SIG-M5 treated with dmso at 0.1 percent for 504 hours (cell line): ENCODE measurements at regions not wholly inside any gene's neighbourhood (a gene's known extent, or its start where the extent isn't known, plus 50 kb on each side); places are given as distances from the start of the nearest gene placed in this dataset.
"Not testable (repeated sequence)": the region's sequence is repeated elsewhere in the genome, so short reads cannot be mapped to it uniquely, and the experiment has no call there.

ENCODE experiments used
- DNase-seq: peaks from one replicate; lab custom pipeline; 2025; ENCODE audit not compliant: unreplicated experiment; lab: John Stamatoyannopoulos, UW

DNA sequence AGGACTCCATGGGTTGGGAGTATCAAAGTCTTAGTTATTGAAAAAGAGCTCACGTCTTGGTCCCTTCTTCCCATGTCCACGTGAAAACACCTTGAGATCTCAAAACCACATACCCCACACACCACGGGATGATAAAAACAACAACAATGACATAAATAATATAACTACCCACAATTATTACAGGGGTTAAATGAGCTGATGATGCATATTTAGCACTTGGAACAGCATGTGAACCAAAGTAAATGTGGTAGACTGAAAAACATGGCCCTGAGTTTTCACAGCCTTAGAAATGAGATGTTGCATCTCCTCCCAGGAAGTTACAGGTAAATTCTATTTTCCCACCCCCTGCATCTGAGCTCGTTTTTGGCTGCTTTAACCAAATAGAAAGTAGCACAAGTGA is 208.9 kb downstream of the C16orf95 start:
- DNase-seq, result no peak

DNA sequence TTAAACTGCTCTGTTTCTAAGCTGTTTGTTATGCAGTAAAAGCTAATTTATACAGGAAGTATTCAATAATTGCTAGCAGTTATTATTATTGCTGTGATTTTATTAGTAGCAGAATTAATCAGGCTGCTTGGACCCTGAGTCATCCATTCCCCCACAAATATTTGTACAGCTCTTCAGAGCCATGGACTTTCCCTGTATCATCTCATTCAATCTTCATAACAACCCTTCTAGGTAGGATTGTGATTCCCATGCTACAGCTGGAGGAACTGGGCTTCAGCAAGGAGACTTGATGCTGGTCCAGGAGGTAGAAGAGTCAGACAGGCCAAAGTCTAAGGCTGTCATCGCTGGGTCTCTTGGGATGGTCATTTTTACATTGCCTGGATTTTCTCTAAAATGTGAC is 208.3 kb downstream of the C16orf95 start:
- DNase-seq, result no peak

DNA sequence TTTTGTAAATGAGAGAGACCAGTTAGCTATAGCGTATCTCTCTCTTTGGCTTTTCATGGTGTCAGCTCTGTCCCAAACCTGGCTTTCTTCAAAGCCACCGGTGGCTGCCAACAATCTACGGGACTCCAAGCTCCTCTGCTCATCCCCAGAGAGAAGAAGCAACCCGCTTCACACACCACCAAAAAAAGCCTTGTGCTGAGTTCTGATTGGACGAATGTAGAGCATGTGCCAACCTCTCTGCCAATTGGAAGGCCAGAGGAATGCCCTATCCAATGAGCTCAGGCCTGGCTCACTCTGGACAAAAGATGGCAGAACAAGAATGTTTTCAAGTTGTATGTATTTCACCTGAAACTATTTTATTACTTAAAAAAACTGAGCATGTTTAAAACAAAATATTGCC is 202.4 kb downstream of the C16orf95 start:
- no peak for DNase-seq

DNA sequence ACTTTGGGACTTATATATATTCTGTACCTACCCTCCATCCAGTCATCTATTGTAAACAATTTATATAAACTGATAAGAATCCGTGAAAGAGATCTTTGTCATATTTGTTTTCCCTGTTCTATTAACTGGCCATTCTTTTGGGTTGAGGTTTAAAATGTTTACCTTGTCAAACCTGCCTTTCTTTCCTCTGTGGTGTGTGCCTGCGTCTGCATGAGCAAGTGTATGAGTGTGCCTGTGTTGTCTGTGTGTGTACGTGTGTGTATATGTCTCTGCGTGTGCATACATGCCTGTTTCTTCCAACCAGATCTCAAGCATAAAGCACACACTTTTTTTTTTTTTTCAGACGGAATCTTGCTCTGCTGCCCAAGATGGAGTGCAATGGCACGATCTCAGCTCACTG is 201.5 kb downstream of the C16orf95 start:
- DNase-seq, result peak; percentile 1

DNA sequence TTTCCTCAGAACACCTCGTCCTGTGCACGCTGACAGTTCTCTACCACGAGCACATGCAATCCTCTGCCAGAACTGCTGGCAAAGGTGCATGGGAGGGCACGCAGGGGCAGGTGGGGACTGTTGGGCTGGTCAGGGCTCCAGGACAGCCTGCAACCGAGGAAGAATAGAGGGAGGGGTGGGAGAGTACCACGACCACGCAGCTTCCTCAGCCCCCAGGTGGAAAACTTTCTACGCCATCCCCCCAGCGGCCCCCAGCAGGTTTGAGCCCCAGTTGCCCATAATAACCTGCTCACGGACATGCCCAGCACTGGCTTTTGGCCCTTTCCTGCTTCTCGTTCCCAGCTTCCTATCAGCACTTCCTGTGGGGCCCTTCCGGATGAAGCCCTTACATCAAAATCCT is 199.3 kb downstream of the C16orf95 start:
- no peak for DNase-seq

DNA sequence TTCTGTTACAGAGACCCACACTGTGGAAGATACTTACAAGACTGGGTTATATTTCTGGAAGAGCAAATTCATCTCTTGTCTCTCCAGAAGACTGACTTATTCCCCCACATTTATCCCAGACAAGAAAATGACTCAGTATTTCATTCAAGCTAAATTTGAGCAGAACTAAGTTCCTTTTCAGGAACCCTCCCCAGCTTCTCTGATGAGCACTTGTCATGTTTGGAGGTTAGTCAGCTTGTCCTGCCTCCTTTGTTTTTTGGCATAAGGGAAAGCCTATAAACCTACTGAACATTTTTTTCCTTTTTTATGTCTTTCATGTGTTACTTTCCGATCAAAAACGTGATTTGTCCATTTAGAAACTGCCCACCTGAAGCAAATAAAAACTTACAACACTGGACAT is 198.0 kb downstream of the C16orf95 start:
- DNase-seq, result no peak

DNA sequence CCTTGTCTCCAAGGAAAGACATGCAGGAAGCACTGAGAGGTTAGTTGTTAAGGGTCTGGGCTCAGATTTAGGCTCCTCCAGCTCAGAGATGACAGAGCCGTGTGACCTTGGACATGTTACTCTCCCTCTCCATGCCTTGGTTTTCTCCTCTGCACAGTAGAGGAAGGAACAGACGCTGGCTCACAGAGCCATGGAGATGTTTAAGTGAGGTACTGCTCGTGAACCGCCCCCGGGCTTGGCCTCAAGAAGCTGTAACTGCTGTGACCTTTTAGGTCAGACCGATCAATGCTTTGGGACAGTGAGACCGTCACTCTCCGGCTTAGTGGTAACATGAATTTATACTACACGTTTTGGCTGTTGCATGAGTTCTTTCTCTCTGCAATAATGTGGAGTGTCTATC is 197.4 kb downstream of the C16orf95 start:
- no peak for DNase-seq

DNA sequence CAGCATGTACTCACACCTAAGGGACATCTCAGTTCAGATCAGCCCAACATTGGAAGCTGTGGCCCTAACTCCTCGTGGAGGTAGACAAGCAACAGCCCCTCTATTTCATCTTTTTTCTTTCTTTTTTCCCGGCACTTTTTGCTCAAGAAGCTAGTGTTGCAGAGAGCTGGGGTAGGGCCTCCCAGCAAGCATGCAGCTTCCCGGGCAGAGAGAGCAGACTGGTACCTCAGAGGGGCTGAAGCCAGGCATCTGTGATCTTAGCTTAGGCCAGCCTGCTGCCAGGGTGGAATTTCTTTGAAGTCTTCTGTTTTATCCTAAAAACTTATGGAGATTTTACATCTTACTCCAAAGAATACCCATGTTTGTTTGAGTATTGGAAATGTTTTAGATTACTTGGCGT is 195.4 kb downstream of the C16orf95 start:
- no peak for DNase-seq

DNA sequence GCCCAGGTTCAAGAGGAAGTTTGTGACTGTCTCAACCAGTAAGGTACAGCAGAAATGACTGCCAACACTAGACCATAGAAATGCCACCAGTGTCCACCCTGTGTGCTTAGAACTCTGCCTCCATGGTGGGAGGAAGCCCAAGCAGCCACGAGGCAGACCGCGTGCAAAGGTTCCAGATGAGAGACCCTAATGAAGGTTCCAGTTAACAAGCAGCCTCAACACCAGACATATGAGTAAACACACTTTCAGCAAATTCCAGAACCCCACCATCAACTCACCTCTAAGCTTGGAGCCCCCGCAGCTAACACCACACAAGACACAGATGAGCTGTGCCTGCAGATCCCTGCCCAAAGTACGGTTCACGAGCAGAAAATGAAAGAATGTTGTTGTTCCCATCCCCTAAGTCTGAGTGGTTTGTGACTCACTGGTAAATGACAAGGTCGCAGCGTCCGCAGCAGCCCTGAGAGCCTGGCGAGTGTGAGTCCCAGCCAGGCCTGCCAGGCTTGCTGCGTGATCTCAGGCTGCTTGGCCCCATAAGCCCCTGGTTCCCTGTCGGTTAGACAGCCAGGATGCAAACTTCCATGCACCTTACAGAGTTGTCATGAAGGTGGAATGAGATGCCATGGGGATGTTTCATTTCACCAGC is 193.7 kb downstream of the C16orf95 start:
- DNase-seq, result no peak

DNA sequence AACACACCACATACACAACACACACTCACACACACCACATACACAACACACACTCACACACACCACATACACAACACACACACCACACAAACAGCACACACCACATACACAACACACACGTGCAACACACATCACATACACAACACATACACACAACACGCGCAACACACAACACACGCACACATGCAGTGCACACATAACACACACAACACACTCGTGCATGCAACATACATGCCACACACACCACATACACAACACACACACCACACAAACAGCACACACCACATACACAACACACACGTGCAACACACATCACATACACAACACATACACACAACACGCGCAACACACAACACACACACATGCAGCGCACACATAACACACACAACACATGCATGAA is 192.8 kb downstream of the C16orf95 start:
- not testable (repeated sequence) for DNase-seq

DNA sequence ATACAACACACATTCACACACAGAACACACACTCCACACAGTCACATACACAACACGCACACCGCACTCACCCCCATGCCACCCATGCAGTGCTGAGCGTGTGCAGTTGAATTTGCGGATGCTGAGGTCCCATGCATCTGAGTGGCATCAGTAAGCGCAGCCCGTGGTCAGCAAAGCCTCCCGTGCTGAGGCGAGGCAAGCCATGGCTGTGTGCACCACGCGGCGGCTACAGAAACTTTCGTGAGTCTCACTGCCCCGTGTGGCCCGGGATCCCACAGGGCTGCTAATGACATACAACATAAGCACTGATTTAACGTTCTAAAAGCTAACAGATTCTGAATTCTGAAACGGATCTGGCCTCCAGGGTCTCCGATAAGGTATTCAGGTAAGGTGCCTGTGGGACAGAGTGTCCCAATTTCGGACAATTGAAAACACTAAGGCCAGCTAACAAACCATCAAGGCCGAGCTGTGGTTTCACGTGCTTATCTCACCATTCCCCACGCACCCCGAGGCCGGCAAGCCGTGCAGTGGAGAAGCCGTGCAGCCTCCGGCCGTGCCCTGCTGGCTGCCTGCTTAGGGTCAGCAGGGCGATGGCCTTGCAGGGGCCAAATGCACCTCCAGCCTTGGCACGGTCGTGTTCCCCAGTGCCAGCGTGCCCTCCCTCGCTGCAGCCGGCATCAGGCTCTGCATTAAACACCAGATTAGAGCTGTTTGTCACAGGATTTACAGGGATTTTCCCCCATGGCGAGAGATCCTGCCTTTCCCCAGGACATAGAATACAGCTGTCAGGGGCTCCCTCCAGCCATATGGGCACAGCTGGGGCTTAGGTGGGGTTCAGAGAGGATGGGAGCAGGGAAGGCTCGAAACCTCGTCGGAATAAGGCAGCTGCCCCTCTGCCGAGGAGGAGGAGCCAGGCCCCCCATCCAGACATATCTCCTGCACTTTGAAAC is 191.7 kb downstream of the C16orf95 start:
- DNase-seq, result no peak

DNA sequence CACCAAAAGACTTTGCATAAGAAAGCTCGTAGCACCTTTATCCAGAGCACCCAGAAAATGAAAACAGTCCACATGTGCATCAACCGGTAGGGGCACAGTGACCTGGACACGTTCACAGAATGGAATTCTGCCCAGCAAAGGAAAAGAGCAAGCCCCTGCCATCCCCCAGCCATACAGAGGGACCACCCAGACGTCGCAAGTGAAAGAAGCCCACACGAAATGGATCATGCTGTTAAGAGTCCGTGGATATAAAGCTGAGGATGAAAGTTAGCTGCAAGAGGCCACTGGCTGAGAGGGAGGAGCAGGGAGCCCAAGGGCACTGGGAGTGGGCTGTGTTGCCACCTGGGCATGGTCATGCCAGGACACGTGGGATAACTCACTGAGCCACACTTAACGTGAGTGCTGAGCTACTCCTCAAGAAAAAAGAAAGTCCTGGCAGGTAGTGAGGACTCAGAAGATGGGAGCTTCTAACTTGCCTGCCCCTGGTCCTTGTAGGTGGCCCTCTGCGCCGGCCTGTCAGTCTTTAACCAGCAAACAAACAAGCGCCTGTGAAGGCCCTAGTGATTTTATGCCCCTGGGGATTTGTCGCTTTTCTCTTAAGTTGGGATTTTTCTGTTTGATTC is 190.7 kb downstream of the C16orf95 start:
- DNase-seq, result no peak

DNA sequence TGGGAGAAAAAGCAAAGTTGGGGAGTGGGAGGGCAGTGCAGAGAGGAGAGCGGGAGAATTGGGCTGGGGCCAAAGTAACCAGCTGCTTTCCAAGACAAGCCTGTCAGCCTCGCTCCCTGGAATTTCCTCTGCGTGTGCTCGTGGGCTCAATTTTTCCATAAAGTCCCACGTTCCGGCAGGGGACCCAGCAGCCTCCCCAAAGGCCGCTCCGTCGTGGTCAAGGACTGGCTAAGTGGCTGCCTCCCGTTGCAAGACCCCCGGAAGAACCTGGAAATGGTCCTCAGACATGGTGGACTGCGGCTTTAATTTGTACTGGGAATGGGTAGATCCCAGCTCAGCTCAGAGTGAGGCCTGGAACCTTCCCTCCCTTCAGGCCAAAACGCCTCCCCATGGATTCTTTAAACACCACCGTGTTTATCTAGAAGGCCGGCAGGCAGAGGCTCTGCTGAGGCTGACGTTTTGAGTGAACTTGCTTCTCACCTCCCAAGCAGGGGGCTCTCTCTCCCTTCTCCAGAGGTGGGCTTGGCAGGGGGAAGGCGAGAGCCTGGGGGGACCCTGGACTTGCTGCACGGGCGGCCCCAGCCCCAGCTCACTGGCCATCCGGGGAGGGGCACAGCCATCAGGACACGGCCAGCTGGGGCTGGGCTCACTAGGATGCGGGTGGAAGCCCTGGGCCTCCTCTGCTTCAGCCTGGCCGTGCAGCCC is 190.0 kb downstream of the C16orf95 start:
- no peak for DNase-seq

DNA sequence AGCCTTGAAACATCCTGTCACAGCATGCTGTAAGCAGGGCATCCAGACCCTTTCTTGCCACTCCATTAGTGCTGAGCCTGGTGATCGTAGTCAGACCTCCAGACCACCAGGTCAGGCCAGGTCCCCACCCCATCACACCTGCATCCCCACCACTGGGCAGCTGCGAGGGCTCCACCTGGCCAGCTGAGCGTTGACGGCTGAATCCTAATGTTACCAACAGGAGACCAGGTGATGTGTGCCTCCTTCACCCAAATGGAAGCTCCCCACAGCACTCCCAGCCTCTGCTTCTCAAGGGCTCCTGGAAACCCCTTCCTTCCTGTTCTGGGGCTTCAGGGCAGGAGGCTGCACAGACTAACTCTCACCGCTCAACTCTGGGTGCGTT is 189.4 kb downstream of the C16orf95 start:
- no peak for DNase-seq

DNA sequence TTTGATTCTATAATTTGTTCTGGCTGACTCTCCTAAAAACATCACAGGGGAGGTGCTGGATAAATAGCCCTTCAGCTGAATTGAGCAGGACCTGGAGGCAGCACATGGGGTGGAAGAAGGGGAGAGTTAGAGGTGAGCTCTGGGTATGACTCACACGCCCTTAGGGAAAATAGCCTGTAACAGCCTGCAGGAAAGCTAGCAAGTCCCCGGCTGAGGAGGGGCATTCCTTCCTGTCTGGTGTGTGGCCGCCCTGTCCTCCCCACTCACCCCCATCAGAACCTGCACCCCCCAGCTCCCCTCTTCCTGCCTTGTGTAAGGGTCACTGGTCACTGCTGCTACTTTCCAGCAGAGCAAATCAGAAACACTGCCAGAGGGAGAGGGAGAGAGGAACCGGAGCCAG is 187.4 kb downstream of the C16orf95 start:
- peak; percentile 0 for DNase-seq

DNA sequence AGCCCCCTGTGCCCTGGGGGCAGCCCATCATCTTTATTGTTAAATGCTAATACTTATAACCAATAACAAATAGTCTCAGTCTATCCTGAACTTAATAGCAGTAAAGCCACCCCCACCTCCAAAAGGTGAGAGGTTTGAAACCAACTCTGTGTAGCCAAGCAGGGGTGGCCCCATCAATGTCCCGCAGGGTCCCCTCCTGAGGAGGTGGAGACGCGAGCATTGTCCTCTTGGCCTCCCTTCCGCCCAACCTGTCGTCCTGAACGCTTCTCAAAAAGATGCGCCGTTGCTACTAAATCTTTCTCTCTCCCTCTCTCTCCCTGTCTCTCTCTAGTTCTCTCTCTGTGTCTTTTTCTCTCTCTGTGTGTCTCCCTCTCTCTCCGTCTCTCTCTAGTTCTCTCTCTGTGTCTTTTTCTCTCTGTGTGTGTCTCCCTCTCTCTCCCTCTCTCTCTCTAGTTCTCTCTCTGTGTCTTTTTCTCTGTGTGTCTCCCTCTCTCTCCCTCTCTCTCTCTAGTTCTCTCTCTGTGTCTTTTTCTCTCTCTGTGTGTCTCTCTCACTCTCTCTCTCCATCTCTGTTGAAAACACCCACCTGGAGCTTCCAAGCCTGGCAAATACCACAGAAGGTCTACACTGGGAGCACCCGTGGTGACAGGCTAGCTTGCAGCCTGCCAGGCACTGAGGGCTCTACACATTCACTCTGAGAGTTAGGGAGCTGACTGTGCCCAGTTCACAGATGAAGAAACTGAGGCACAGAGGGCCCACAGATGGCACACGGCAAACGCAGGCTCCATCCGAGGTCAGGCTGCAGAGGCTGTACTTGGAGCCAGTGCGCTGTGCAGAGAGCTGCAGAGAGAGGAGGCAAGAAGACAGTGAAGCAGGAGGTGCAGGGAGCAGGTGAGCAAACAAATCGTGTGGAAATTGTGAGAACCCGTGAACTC is 185.9 kb downstream of the C16orf95 start:
- no peak for DNase-seq

DNA sequence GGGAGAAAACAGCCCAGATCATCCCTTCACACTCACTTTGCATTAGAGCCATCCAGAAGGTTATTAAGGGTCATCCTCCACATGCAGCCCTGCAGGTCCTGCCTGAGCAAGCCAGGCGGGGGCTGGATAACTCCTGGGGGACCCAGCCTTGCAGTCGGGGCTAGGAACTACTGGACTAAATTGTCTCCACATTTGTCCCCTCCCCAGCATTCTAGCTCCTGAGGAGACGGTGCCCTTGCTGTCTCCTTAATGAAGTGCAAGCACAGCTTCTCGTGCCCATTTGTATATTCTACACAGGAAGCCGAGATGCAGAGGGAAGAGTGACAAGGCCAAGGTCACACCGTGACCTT is 185.2 kb downstream of the C16orf95 start:
- no peak for DNase-seq

DNA sequence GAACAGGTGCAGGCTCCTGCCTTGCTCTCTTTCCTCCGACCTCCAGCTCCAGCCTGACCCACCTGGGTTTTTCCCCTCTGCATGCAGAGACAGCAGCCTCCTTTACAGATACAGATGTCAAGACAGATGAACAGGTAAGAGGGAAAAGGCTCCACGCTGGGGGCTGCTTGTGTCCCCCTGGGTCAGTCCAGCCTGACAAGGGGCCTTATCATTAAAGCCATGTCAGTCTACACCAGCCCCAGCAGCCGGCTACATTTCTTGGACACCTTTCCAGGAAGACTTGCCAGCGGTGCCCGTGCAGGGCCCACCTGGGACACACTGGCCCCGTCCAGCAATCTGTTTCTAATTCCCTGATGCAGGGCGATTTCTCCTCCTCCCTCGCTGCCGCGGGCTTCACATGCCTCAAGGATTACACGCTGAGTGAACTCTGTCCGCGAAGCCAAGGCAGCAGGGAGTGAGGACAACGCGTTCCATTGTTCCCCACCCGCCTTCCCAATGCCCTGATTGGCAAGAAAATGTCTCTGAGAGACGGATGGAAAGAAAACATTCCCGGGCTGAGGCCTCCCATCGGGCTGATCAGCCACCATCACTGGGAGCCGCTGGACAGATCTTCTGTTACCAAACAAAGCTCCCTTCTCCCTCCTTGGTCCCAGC is 184.7 kb downstream of the C16orf95 start:
- DNase-seq, result no peak

DNA sequence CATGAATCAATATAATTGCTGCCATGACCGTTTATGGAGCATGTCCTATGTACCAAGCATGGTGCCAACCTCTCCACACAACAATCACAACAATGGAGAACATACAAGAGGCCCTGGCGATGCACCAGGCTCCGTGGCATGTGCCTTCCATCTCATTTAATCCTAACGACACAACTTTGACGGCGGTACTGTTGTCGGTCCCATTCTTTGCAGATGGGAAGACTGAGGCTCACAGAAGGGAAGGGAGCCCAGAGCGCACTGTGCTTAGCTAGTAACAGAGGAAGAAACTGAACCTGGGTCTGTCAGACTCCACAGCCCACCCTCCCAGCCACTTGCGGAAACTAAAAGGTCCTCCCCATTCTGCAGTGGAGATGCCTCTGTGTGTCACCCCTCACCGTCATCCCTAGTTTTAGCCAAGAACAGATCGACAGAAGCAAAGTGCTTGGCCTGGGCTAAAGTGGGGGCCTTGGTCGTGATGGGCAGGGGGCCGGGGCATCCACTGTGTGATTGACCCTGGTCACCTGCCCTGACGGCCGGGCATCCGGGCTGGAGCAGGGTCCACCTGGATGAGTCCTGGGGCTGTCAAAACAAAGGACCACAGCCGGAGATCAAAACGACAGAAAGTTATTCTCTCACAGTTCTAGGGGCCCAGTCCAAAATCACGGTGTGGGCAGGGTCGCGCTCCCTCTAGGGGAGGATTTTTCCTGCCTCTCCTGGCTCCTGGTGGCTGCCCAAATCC is 183.9 kb downstream of the C16orf95 start:
- DNase-seq, result no peak
